Brain microvascular endothelial cell (primary cell): ENCODE measurements at regions not wholly inside any gene's neighbourhood (a gene's known extent, or its start where the extent isn't known, plus 50 kb on each side); places are given as distances from the start of the nearest gene placed in this dataset.
A peak's percentile ranks its signal among the peaks of the same experiment; 100 is the strongest.
"Not testable (repeated sequence)": the region's sequence is repeated elsewhere in the genome, so short reads cannot be mapped to it uniquely, and the experiment has no call there.

Experiments
- DNase-seq: peaks from one replicate; pipeline ENCODE4 v3.0.0-alpha.2; 2020
- H3K27ac ChIP-seq: fragments of 250-450 bp; sonication (Bioruptor Pico); 2 replicates; pipeline ENCODE4 v1.5.1; 2020; ENCODE audit warnings: mild to moderate bottlenecking, moderate library complexity
- H3K27me3 ChIP-seq: fragments of 250-450 bp; sonication (Bioruptor Pico); replicated peaks from 2 replicates; pipeline ENCODE4 v1.5.1; 2020; ENCODE audit warnings: mild to moderate bottlenecking
- H3K36me3 ChIP-seq: fragments of 250-450 bp; sonication (Bioruptor Pico); replicated peaks from 2 replicates; pipeline ENCODE4 v1.5.1; 2020; ENCODE audit warnings: mild to moderate bottlenecking
- H3K4me3 ChIP-seq: 2 replicates; pipeline ENCODE4 v1.5.1; 2011; ENCODE audit warnings: low read depth, mild to moderate bottlenecking, control low read depth, low read length, moderate library complexity
- CTCF ChIP-seq: IDR thresholded peaks from 2 replicates; pipeline ENCODE4 v1.5.1; 2011; ENCODE audit warnings: low read depth, mild to moderate bottlenecking, moderate library complexity, low read length, control low read depth, inconsistent platforms; ENCODE audit errors: missing control alignments
- in situ Hi-C: cut with HindIII; loops from 2 replicates; pipeline ENCODE4 v1.10.0; 2017; ENCODE audit warnings: low sequenced_read_pairs, low pct_ligation_motif_present

GRCh38 chr17:63039899-63040602, 74.0 kb downstream of the TANC2 start:
- H3K27ac ChIP-seq = no peak overlapping the region
- H3K4me3 ChIP-seq = no peak overlapping the region
- in situ Hi-C loops = no loop called here

GRCh38 chr17:63040816-63041215, 74.8 kb downstream of the TANC2 start:
- H3K36me3 ChIP-seq = no peaks in the 10 kb centered on the region
- no peak overlapping the region for H3K27ac ChIP-seq
- in situ Hi-C loops = no loop called here
- H3K4me3 ChIP-seq = no peak overlapping the region
- no peaks in the 10 kb centered on the region for H3K27me3 ChIP-seq
- no peak for DNase-seq
- TF ChIP-seq CTCF = no peak

More at GRCh38 chr17:63039899-63040602, 74.0 kb downstream of the TANC2 start:
- TF ChIP-seq CTCF = no peak
- H3K36me3 ChIP-seq = no peaks in the 10 kb centered on the region
- H3K27me3 ChIP-seq = no peaks in the 10 kb centered on the region
- DNase-seq = peak; percentile 37

- no peak overlapping the region for H3K4me3 ChIP-seq
- no peaks in the 10 kb centered on the region for H3K36me3 ChIP-seq
- DNase-seq = no peak
- in situ Hi-C loops = no loop called here
- H3K27ac ChIP-seq = no peak overlapping the region
- no peaks in the 10 kb centered on the region for H3K27me3 ChIP-seq
- no peak for TF ChIP-seq CTCF
Observed at GRCh38 chr17:63041251-63041650, 75.2 kb downstream of the TANC2 start.

- H3K27me3 ChIP-seq = no peaks in the 10 kb centered on the region
- in situ Hi-C loops = no loop called here
Observed at GRCh38 chr17:63041722-63042121, 75.7 kb downstream of the TANC2 start.

GRCh38 chr17:63042256-63042812, 76.3 kb downstream of the TANC2 start:
- H3K27me3 ChIP-seq = no peaks in the 10 kb centered on the region
- DNase-seq = no peak
- no peak for TF ChIP-seq CTCF
- no peaks in the 10 kb centered on the region for H3K36me3 ChIP-seq
- H3K4me3 ChIP-seq = no peak overlapping the region
- H3K27ac ChIP-seq = no peak overlapping the region
- in situ Hi-C loops = no loop called here

More at GRCh38 chr17:63041722-63042121, 75.7 kb downstream of the TANC2 start:
- H3K27ac ChIP-seq = no peak overlapping the region
- no peak for TF ChIP-seq CTCF
- H3K36me3 ChIP-seq = no peaks in the 10 kb centered on the region
- H3K4me3 ChIP-seq = no peak overlapping the region
- no peak for DNase-seq

- H3K4me3 ChIP-seq, H3K27ac ChIP-seq, in situ Hi-C loops: not testable (repeated sequence)
Observed at GRCh38 chr17:63057560-63057959, 91.5 kb downstream of the TANC2 start.

More at GRCh38 chr17:63057560-63057959, 91.5 kb downstream of the TANC2 start:
- H3K36me3 ChIP-seq, DNase-seq, H3K27me3 ChIP-seq: not testable (repeated sequence)
